SK-N-SH (cell line): ENCODE measurements at regions not wholly inside any gene's neighbourhood (a gene's known extent, or its start where the extent isn't known, plus 50 kb on each side); places are given as distances from the start of the nearest gene placed in this dataset.

ENCODE experiments used
- CTCF ChIA-PET: fragments of 300-600, 350-600 bp; formaldehyde crosslinking; extraction: SDS; loops from one replicate; lab custom pipeline; 2021; lab: Yijun Ruan, JAX
- POLR2A ChIA-PET: fragments of 350-600 bp; sonication (Branson Sonifier 250); formaldehyde crosslinking; extraction: SDS; loops from one replicate; lab custom pipeline; 2020; ENCODE audit warnings: antibody characterized with exemption, inconsistent platforms; lab: Yijun Ruan, JAX
- DNase-seq: peaks from one replicate; pipeline ENCODE4 v3.0.0; 2012
- H2AFZ ChIP-seq: fragments of 200-600 bp; sonication (generic); 2 replicates; pipeline ENCODE4 v1.8.1; 2016; ENCODE audit warnings: antibody characterized with exemption, mild to moderate bottlenecking, low read depth
- H3F3A ChIP-seq: fragments of 200-600 bp; sonication (generic); replicated peaks from 2 replicates; pipeline ENCODE3; 2016; ENCODE audit warnings: antibody characterized with exemption, mild to moderate bottlenecking; ENCODE audit not compliant: insufficient read depth
- H3K27ac ChIP-seq, 2 experiments: fragments of 200-500 bp in 1 of 2; fragments of 200-600 bp in 1 of 2; sonication (Bioruptor generic) in 1 of 2; sonication (generic), shearing (Covaris generic) in 1 of 2; 2 replicates each; pipeline versions ENCODE4 v1.5.1 to v1.6.1; 2014 to 2016; ENCODE audit warnings: low read depth in 2 of 2, inconsistent platforms in 1 of 2, low read length in 1 of 2, mild to moderate bottlenecking in 1 of 2, mixed read lengths in 1 of 2
- H3K27me3 ChIP-seq: fragments of 200-600 bp; sonication (generic), shearing (Covaris generic); 2 replicates; pipeline ENCODE4 v1.6.1; 2016; ENCODE audit warnings: mixed run types; ENCODE audit not compliant: insufficient read depth
- H3K36me3 ChIP-seq, 2 experiments: fragments of 200-500 bp in 1 of 2; fragments of 200-600 bp in 1 of 2; sonication (Bioruptor generic) in 1 of 2; sonication (generic) in 1 of 2; replicated peaks in 1 of 2; 2 replicates each; pipeline versions ENCODE3 to v1.5.1; 2014 to 2016; ENCODE audit warnings: low read length in 1 of 2, mild to moderate bottlenecking in 1 of 2; ENCODE audit not compliant: insufficient read depth in 2 of 2, control insufficient read depth in 1 of 2
- H3K4me1 ChIP-seq, 2 experiments: fragments of 200-500 bp in 1 of 2; fragments of 200-600 bp in 1 of 2; sonication (Bioruptor generic) in 1 of 2; sonication (generic), shearing (Covaris generic) in 1 of 2; 2 replicates each; pipeline versions ENCODE4 v1.5.1 to v1.6.1; 2014 to 2016; ENCODE audit warnings: low read depth in 1 of 2, low read length in 1 of 2, mixed run types in 1 of 2; ENCODE audit not compliant: insufficient read depth in 2 of 2, control insufficient read depth in 1 of 2
- H3K4me2 ChIP-seq: fragments of 200-600 bp; sonication (generic), shearing (Covaris generic); 2 replicates; pipeline ENCODE4 v1.6.1; 2017; ENCODE audit warnings: mixed run types
- H3K4me3 ChIP-seq, 2 experiments: fragments of 200-500 bp in 1 of 2; fragments of 200-600 bp in 1 of 2; sonication (Bioruptor generic) in 1 of 2; sonication (generic), shearing (Covaris generic) in 1 of 2; 2 replicates each; pipeline versions ENCODE4 v1.5.1 to v1.8.1; 2014 to 2016; ENCODE audit warnings: low read depth in 2 of 2, inconsistent platforms in 1 of 2, low read length in 1 of 2, mild to moderate bottlenecking in 1 of 2, mixed read lengths in 1 of 2, moderate library complexity in 1 of 2
- H3K79me2 ChIP-seq: fragments of 200-600 bp; sonication (generic); 2 replicates; pipeline ENCODE4 v1.8.1; 2017; ENCODE audit warnings: mild to moderate bottlenecking; ENCODE audit not compliant: insufficient read depth
- H3K9ac ChIP-seq: fragments of 200-600 bp; sonication (generic); 2 replicates; pipeline ENCODE4 v1.6.1; 2017; ENCODE audit warnings: mixed run types
- H3K9me2 ChIP-seq: fragments of 200-600 bp; sonication (generic); 2 replicates; pipeline ENCODE4 v1.6.1; 2017; ENCODE audit warnings: mixed run types
- H3K9me3 ChIP-seq: fragments of 200-600 bp; sonication (generic); 2 replicates; pipeline ENCODE4 v1.6.1; 2017; ENCODE audit warnings: mixed run types, mild to moderate bottlenecking, moderate library complexity
- H4K20me1 ChIP-seq: fragments of 200-600 bp; sonication (generic); 2 replicates; pipeline ENCODE4 v1.6.1; 2017; ENCODE audit warnings: mild to moderate bottlenecking, mixed run types; ENCODE audit not compliant: insufficient read depth
- CHD2 ChIP-seq: fragments of 150-350 bp; IDR thresholded peaks from 2 replicates; pipeline ENCODE4 v1.6.1; 2018; ENCODE audit warnings: low read length; ENCODE audit not compliant: partially characterized antibody
- CTCF ChIP-seq: fragments of 200-600 bp; sonication (generic); IDR thresholded peaks from 2 replicates; pipeline ENCODE4 v1.6.1; 2017; ENCODE audit warnings: antibody characterized with exemption, mild to moderate bottlenecking, moderate library complexity
- EZH2phosphoT487 ChIP-seq: fragments of 200-600 bp; sonication (generic); IDR thresholded peaks from 2 replicates; pipeline ENCODE4 v1.6.1; 2017; ENCODE audit warnings: low read depth, mixed run types, mild to moderate bottlenecking, antibody characterized with exemption, moderate library complexity, borderline replicate concordance
- FOSL2 ChIP-seq: IDR thresholded peaks from 2 replicates; pipeline ENCODE4 v1.4.0; 2012; ENCODE audit warnings: low read depth, mild to moderate bottlenecking, moderate library complexity, borderline replicate concordance
- FOXJ3 ChIP-seq: sonication (generic); formaldehyde crosslinking; IDR thresholded peaks from 2 replicates; pipeline ENCODE4 v1.5.1; 2020; ENCODE audit warnings: mild to moderate bottlenecking, missing genetic modification reagents
- GABPA ChIP-seq: IDR thresholded peaks from 2 replicates; pipeline ENCODE4 v1.4.0; 2012; ENCODE audit warnings: low read depth, mild to moderate bottlenecking
- MEF2A ChIP-seq: IDR thresholded peaks from 2 replicates; pipeline ENCODE4 v1.4.0; 2012; ENCODE audit warnings: low read depth, borderline replicate concordance
- MXI1 ChIP-seq: IDR thresholded peaks from 2 replicates; pipeline ENCODE4 v1.6.1; 2012; ENCODE audit warnings: mild to moderate bottlenecking, low read depth, low read length, improper control_type of control experiment
- NFIC ChIP-seq: IDR thresholded peaks from 2 replicates; pipeline ENCODE4 v1.4.0; 2012; ENCODE audit warnings: borderline replicate concordance
- POLR2AphosphoS5 ChIP-seq: IDR thresholded peaks from 2 replicates; pipeline ENCODE4 v1.6.1; 2012; ENCODE audit warnings: low read depth, low read length
- RAD21 ChIP-seq: IDR thresholded peaks from 2 replicates; pipeline ENCODE4 v1.6.1; 2012; ENCODE audit warnings: mild to moderate bottlenecking, low read length
- RXRA ChIP-seq: IDR thresholded peaks from 2 replicates; pipeline ENCODE4 v1.4.0; 2012; ENCODE audit warnings: low read depth, mild to moderate bottlenecking, borderline replicate concordance
- SMC3 ChIP-seq: IDR thresholded peaks from 2 replicates; pipeline ENCODE4 v1.6.1; 2012; ENCODE audit warnings: low read depth, low read length, improper control_type of control experiment
- USF1 ChIP-seq: IDR thresholded peaks from 2 replicates; pipeline ENCODE4 v1.4.0; 2012; ENCODE audit warnings: low read depth, borderline replicate concordance
- YY1 ChIP-seq: IDR thresholded peaks from 2 replicates; pipeline ENCODE4 v1.4.0; 2012; ENCODE audit warnings: low read depth, mild to moderate bottlenecking
- ZBTB33 ChIP-seq: IDR thresholded peaks from 2 replicates; pipeline ENCODE4 v1.4.0; 2012; ENCODE audit warnings: low read depth, borderline replicate concordance
- WGBS: methylation state at CpG from one replicate; pipeline ENCODE4 v1.1.6; 2017; ENCODE audit warnings: low lambda C conversion rate; 5-methylcytosine and 5-hydroxymethylcytosine counted together
- TF ChIP-seq, protein P1 (sequence below): IDR thresholded peaks from 2 replicates; pipeline ENCODE4 v1.4.0; 2012; ENCODE audit warnings: low read depth
- TF ChIP-seq, protein P2 (sequence below): IDR thresholded peaks from 2 replicates; pipeline ENCODE4 v1.6.1; 2012; ENCODE audit warnings: mild to moderate bottlenecking, low read depth, low read length, moderate library complexity

DNA sequence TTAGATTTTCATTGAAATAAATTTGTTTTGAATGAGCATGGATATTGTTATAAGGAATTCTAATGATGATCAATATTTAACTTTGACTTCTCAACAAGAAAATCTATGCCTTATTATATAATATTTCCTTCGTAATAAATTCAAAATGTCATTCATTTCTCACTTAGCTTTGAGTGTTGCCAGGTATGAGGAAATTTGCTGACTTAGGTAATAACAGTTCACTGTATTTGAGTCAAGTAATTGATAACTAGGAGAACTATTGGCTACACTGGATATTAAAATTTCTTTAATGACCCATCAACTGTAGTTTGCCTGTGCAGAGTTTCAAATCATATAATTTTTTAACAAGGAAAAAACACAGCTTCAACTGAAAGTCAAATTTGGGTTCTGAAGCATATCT, 746.6 kb downstream of the SLITRK5 start:
- Histone ChIP-seq H3K4me3 (no peak overlapping the region), H3F3A (no peaks in the 10 kb centered on the region), H3K27ac (no peak overlapping the region), H3K36me3 (no peaks in the 10 kb centered on the region), H3K4me1 (no peaks in the 10 kb centered on the region), H4K20me1 (no peaks in the 10 kb centered on the region), H3K4me2 (no peak overlapping the region), H3K9me2 (0 out of 2 replicates have a peak, but pooled peaks cover 3% of the 10 kb centered on the region), H2AFZ (no peak overlapping the region), H3K9me3 (no peaks in the 10 kb centered on the region), H3K79me2 (no peaks in the 10 kb centered on the region), H3K9ac (no peak overlapping the region), H3K27me3 (no peaks in the 10 kb centered on the region)
- DNase-seq = no peak
- TF ChIP-seq CHD2 (no peak), SMC3 (no peak), MEF2A (no peak), EZH2phosphoT487 (no peak), RXRA (no peak), NFIC (no peak), CTCF (no peak), POLR2AphosphoS5 (no peak), ZBTB33 (no peak), MXI1 (no peak), GABPA (no peak)
- TF ChIP-seq, protein P1, sequence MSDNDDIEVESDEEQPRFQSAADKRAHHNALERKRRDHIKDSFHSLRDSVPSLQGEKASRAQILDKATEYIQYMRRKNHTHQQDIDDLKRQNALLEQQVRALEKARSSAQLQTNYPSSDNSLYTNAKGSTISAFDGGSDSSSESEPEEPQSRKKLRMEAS = no peak
- 35% methylated on average over 1 of the region's 1 CpG for WGBS
- ChIA-PET CTCF (no interaction called here), POLR2A (no interaction called here)

DNA sequence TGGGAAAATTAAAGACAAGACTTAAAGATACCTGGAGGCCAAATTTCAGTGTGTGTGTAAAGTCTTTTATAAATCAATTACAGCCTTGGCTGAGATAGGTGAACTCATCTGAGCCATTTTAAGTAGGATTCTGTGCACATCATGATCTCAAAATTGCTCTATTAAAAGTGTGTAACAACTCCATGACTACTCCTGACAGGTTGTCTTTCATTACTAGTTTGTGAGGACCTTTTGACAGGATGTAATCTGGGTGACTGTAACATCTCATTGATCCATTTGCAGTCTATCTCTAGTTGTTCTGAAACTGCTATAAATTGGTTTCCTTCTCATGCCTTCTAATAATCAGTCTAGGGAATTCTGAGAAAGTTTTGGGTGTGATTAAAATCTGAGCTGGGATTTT, 753.3 kb downstream of the SLITRK5 start:
- Histone ChIP-seq H3K27ac (no peak overlapping the region), H3K36me3 (no peaks in the 10 kb centered on the region), H3K9ac (no peak overlapping the region), H3K9me2 (no peaks in the 10 kb centered on the region), H3F3A (no peaks in the 10 kb centered on the region), H3K4me3 (no peak overlapping the region), H3K79me2 (no peaks in the 10 kb centered on the region), H2AFZ (no peak overlapping the region), H3K9me3 (no peaks in the 10 kb centered on the region), H3K4me1 (no peaks in the 10 kb centered on the region), H4K20me1 (no peaks in the 10 kb centered on the region), H3K27me3 (no peaks in the 10 kb centered on the region), H3K4me2 (no peak overlapping the region)
- ChIA-PET POLR2A (no interaction called here), CTCF (no interaction called here)
- DNase-seq = no peak
- TF ChIP-seq GABPA = no peak
- no peak for TF ChIP-seq FOXJ3
- TF ChIP-seq, protein P2, sequence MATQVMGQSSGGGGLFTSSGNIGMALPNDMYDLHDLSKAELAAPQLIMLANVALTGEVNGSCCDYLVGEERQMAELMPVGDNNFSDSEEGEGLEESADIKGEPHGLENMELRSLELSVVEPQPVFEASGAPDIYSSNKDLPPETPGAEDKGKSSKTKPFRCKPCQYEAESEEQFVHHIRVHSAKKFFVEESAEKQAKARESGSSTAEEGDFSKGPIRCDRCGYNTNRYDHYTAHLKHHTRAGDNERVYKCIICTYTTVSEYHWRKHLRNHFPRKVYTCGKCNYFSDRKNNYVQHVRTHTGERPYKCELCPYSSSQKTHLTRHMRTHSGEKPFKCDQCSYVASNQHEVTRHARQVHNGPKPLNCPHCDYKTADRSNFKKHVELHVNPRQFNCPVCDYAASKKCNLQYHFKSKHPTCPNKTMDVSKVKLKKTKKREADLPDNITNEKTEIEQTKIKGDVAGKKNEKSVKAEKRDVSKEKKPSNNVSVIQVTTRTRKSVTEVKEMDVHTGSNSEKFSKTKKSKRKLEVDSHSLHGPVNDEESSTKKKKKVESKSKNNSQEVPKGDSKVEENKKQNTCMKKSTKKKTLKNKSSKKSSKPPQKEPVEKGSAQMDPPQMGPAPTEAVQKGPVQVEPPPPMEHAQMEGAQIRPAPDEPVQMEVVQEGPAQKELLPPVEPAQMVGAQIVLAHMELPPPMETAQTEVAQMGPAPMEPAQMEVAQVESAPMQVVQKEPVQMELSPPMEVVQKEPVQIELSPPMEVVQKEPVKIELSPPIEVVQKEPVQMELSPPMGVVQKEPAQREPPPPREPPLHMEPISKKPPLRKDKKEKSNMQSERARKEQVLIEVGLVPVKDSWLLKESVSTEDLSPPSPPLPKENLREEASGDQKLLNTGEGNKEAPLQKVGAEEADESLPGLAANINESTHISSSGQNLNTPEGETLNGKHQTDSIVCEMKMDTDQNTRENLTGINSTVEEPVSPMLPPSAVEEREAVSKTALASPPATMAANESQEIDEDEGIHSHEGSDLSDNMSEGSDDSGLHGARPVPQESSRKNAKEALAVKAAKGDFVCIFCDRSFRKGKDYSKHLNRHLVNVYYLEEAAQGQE = no peak
- TF ChIP-seq, protein P1 = no peak
- no peak for TF ChIP-seq USF1
- TF ChIP-seq RAD21 = no peak
- no peak for TF ChIP-seq CTCF
- no peak for TF ChIP-seq FOSL2
- TF ChIP-seq YY1 = no peak
